HG02571 (cell line): ENCODE measurements at regions not wholly inside any gene's neighbourhood (a gene's known extent, or its start where the extent isn't known, plus 50 kb on each side); places are given as distances from the start of the nearest gene placed in this dataset.

Experiments used
- ATAC-seq: cut with Tn5 transposase; IDR thresholded peaks from one replicate; pipeline ENCODE4 v1.9.1; 2021; ENCODE audit warnings: mild to moderate bottlenecking, moderate library complexity; ENCODE audit not compliant: unreplicated experiment

GRCh38 chr17:81345228-81346089 lies 49.8 kb upstream of the BAHCC1 start:
- peak; percentile 29 for ATAC-seq
